Lung (tissue), 11 donors: ENCODE measurements at regions not wholly inside any gene's neighbourhood (a gene's known extent, or its start where the extent isn't known, plus 50 kb on each side); places are given as distances from the start of the nearest gene placed in this dataset.

Experiments
- ATAC-seq: fragments of 200-7000 bp; cut with Tn5 transposase; one replicate; pipeline ENCODE4 v1.9.1; 2020; ENCODE audit warnings: moderate number of reproducible peaks; ENCODE audit not compliant: insufficient read depth, low FRiP score
- DNase-seq, 3 donors: peaks; one replicate each; pipeline ENCODE4 v3.0.0-alpha.2; 2013 to 2017
- H3K27ac ChIP-seq, 2 donors: one replicate each; pipeline ENCODE4 v1.5.1; 2013; ENCODE audit warnings: mild to moderate bottlenecking in 2 of 2, moderate library complexity in 2 of 2, control low read depth in 1 of 2, inconsistent platforms in 1 of 2, low read depth in 1 of 2, low read length in 1 of 2
- H3K27me3 ChIP-seq, 3 donors: one replicate each; pipeline ENCODE4 v1.5.1; 2013; ENCODE audit warnings: low read length in 2 of 3; ENCODE audit not compliant: control insufficient read depth in 3 of 3, insufficient read depth in 3 of 3
- H3K36me3 ChIP-seq, 4 donors: one replicate each; pipeline ENCODE4 v1.5.1; 2013; ENCODE audit warnings: low read length in 4 of 4, mild to moderate bottlenecking in 1 of 4, moderate library complexity in 1 of 4; ENCODE audit not compliant: control insufficient read depth in 4 of 4, insufficient read depth in 4 of 4
- H3K4me1 ChIP-seq, 5 donors: one replicate each; pipeline ENCODE4 v1.5.1; 2013; ENCODE audit warnings: low read length in 5 of 5, mild to moderate bottlenecking in 2 of 5, moderate library complexity in 1 of 5; ENCODE audit not compliant: control insufficient read depth in 5 of 5, insufficient read depth in 5 of 5
- H3K4me3 ChIP-seq: one replicate; pipeline ENCODE4 v1.5.1; 2013; ENCODE audit warnings: mild to moderate bottlenecking, control low read depth, moderate library complexity
- H3K9ac ChIP-seq, 2 donors: one replicate each; pipeline ENCODE4 v1.5.1; 2013; ENCODE audit warnings: low read length in 2 of 2, control low read depth in 1 of 2; ENCODE audit not compliant: insufficient read depth in 1 of 2
- H3K9me3 ChIP-seq, 4 donors: one replicate each; pipeline ENCODE4 v1.5.1; 2013; ENCODE audit warnings: low read length in 3 of 4, mild to moderate bottlenecking in 1 of 4, moderate library complexity in 1 of 4; ENCODE audit not compliant: control insufficient read depth in 4 of 4, insufficient read depth in 3 of 4
- WGBS, 2 donors: extraction: QIAGEN DNeasy Blood & Tissue Kit; methylation state at CpG; one replicate each; pipeline ENCODE4 v1.1.7; 2013; 5-methylcytosine and 5-hydroxymethylcytosine counted together
- TF ChIP-seq, protein P1 (sequence below): IDR thresholded peaks from 2 replicates; pipeline ENCODE4 v1.5.1; 2012; ENCODE audit warnings: mild to moderate bottlenecking; ENCODE audit errors: control extremely low read depth, extremely low read depth
- donor health status: control.
- donor health status: control.
- donor health status: Bipolar disorder and iron deficiency.
- donor health status: healthy.
- donor health status: DM: yes; HTN: yes; CAD: no.

DNA sequence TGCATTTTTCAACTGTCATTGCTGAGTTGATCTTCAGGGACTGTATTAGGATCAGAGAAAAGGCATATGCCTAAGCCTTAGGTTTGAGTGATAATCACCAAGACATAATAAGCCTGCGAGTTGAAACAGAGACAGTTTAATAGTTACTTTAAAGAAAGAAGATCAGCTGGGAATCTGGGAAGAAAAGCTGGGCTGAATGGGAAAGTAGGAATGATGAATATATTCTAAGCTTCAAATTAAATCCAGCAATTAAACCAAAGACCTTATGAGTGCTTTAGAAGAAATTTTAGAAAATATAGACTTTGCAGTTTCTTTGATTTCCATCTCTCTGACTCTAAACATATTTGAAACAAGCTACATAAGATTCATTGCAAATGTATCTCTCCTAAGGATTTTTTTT is 222.3 kb downstream of the ENC1 start:
- ATAC-seq, result no peak

DNA sequence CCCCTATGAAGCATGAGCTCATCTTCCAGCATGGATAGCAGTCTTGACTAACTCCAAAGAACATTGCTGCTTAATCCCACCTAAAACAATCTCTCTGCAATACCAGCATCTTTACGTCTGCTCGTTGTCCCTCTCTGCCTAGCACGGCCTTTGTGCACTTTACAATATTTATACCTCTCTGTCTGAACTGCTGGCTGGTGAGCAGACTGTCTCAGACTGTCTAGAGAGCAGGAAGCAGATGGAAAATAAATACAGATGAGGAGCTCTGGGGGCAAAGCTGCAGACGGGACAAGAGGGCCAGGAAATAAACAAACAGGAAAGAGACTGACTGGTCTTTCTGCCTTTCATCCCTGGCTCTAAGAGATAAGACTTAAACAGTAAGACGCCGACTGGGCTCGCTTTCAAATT is 224.8 kb downstream of the ENC1 start:
- no peaks in the 10 kb centered on the region for H3K9me3 ChIP-seq
- 8 to 11% methylated on average over 7 of the region's 7 CpGs for WGBS, 2 donors
- H3K27ac ChIP-seq, result peak overlapping the region in 1 of 2 donors; percentile 26
- no peak overlapping the region for H3K4me3 ChIP-seq
- ATAC-seq (peak; percentile 19), DNase-seq (peak; percentile 56 to 74 (median 73))
- H3K9ac ChIP-seq, result no peak overlapping the region
- H3K4me1 ChIP-seq, result peaks cover 0 to 15% (median 6%) of the 10 kb centered on the region in 5 donors
- H3K27me3 ChIP-seq, result no peaks in the 10 kb centered on the region
- TF ChIP-seq, protein P1, sequence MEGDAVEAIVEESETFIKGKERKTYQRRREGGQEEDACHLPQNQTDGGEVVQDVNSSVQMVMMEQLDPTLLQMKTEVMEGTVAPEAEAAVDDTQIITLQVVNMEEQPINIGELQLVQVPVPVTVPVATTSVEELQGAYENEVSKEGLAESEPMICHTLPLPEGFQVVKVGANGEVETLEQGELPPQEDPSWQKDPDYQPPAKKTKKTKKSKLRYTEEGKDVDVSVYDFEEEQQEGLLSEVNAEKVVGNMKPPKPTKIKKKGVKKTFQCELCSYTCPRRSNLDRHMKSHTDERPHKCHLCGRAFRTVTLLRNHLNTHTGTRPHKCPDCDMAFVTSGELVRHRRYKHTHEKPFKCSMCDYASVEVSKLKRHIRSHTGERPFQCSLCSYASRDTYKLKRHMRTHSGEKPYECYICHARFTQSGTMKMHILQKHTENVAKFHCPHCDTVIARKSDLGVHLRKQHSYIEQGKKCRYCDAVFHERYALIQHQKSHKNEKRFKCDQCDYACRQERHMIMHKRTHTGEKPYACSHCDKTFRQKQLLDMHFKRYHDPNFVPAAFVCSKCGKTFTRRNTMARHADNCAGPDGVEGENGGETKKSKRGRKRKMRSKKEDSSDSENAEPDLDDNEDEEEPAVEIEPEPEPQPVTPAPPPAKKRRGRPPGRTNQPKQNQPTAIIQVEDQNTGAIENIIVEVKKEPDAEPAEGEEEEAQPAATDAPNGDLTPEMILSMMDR, result no peak
- H3K36me3 ChIP-seq, result no peaks in the 10 kb centered on the region

More for the DNA sequence above, 222.3 kb downstream of the ENC1 start:
- H3K27ac ChIP-seq, result no peak overlapping the region
- H3K9me3 ChIP-seq, result no peaks in the 10 kb centered on the region
- peaks cover 0 to 15% (median 6%) of the 10 kb centered on the region in 5 donors for H3K4me1 ChIP-seq
- no peak overlapping the region for H3K4me3 ChIP-seq
- H3K27me3 ChIP-seq, result no peaks in the 10 kb centered on the region
- TF ChIP-seq, protein P1, result no peak
- WGBS, 2 donors, result 95 to 97% methylated on average over 1 of the region's 1 CpG
- no peaks in the 10 kb centered on the region for H3K36me3 ChIP-seq
- H3K9ac ChIP-seq, result no peak overlapping the region
- DNase-seq, result no peak

DNA sequence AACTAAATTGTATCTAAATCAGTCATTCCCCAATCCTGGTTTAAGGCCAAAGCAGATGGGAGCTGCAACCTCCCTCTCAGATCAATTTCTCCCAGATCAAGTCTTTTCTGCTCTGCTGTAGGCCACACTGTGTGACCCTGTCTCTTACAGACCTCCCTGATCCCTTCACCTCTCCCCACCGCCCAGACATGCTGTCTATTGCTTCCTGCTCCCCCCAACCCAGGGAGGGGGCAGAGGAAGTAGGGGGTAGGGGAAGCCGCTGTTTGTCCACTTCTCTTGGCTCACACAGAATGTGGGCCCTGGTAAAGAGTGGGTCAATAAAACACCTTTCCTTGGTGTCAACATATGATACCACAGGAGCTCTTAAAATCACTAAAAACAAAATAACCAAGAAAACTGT is 226.3 kb downstream of the ENC1 start:
- 42 to 61% methylated on average over 2 of the region's 2 CpGs for WGBS, 2 donors
- Histone ChIP-seq H3K9me3 (no peaks in the 10 kb centered on the region), H3K4me3 (no peak overlapping the region), H3K27me3 (no peaks in the 10 kb centered on the region), H3K27ac (no peak overlapping the region), H3K4me1 (peaks cover 0 to 15% (median 9%) of the 10 kb centered on the region in 5 donors), H3K9ac (no peak overlapping the region), H3K36me3 (no peaks in the 10 kb centered on the region)
- no peak for DNase-seq
- TF ChIP-seq, protein P1, result no peak
- ATAC-seq, result no peak

DNA sequence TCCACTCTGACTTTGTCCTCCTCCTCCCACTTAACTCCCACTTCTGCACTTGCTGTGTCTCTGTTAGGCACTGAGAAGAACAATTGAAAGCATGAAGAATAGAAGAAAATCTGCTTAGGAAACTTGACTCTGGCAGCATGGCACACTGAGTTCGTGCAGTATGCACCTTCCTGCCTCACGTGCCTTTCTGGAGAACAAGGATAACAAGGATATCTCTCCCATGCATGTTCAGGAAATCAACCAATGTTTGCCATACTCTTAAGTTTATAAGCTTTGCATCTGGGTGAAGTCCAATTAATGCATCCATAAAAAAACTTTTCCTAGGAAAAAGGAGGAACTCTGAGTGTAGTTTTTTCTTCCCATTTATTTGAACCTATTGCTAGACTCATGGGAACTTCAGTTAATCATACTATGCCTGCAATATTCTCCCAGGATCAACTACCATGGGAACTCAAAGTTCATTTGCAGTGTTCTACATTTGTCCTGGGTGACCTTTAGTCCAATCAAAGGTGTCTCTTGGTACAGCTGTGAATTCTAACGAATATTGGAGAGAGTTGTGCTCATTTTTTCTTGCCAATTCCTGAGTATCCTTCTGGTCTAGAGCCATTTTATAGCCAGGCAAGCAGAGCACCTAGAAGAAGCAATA is 227.0 kb downstream of the ENC1 start:
- no peak overlapping the region for H3K4me3 ChIP-seq
- peaks cover 0 to 15% (median 9%) of the 10 kb centered on the region in 5 donors for H3K4me1 ChIP-seq
- ATAC-seq, result no peak
- H3K36me3 ChIP-seq, result no peaks in the 10 kb centered on the region
- no peak overlapping the region for H3K9ac ChIP-seq
- TF ChIP-seq, protein P1, result no peak
- 56 to 75% methylated on average over 3 of the region's 3 CpGs for WGBS, 2 donors
- no peak for DNase-seq
- no peaks in the 10 kb centered on the region for H3K27me3 ChIP-seq
- H3K27ac ChIP-seq, result no peak overlapping the region
- H3K9me3 ChIP-seq, result no peaks in the 10 kb centered on the region
